Activated T-helper 17 cell treated with anti-CD3 and anti-CD28 coated beads, Interleukin-2, amount 50 U/mL, for 72 hours (primary cell): ENCODE measurements at regions not wholly inside any gene's neighbourhood (a gene's known extent, or its start where the extent isn't known, plus 50 kb on each side); places are given as distances from the start of the nearest gene placed in this dataset.

Source experiments
- ATAC-seq: fragments of 150-1000 bp; cut with Tn5 transposase; replicated peaks from 2 replicates; pipeline ENCODE4 v1.10.0; 2021; ENCODE audit warnings: mild to moderate bottlenecking, moderate library complexity
- H3K27ac Mint-ChIP-seq: one replicate; pipeline ENCODE4 v1.8.0; 2022; ENCODE audit warnings: mixed read lengths
- H3K27me3 Mint-ChIP-seq: one replicate; pipeline ENCODE4 v1.8.0; 2022; ENCODE audit warnings: mixed read lengths
- H3K36me3 Mint-ChIP-seq: one replicate; pipeline ENCODE4 v1.8.0; 2022; ENCODE audit warnings: low read depth, mild to moderate bottlenecking, mixed read lengths
- H3K4me1 Mint-ChIP-seq: one replicate; pipeline ENCODE4 v1.8.0; 2022; ENCODE audit warnings: mixed read lengths
- H3K4me3 Mint-ChIP-seq: one replicate; pipeline ENCODE4 v1.8.0; 2022; ENCODE audit warnings: mild to moderate bottlenecking, mixed read lengths
- H3K9me3 Mint-ChIP-seq: one replicate; pipeline ENCODE4 v1.8.0; 2022; ENCODE audit warnings: mixed read lengths

- ATAC-seq, result no peak
- Mint-ChIP-seq H3K36me3 (no peaks in the 10 kb centered on the region), H3K27me3 (peaks cover 10% of the 10 kb centered on the region), H3K9me3 (peaks cover 6% of the 10 kb centered on the region), H3K4me1 (no peaks in the 10 kb centered on the region), H3K27ac (no peak overlapping the region), H3K4me3 (no peak overlapping the region)
Measured at GRCh38 chr20:39857187-39857586, 831.8 kb downstream of the MAFB start.

- Mint-ChIP-seq H3K36me3 (no peaks in the 10 kb centered on the region), H3K27me3 (peaks cover 7% of the 10 kb centered on the region), H3K4me1 (no peaks in the 10 kb centered on the region), H3K4me3 (no peak overlapping the region), H3K9me3 (peaks cover 3% of the 10 kb centered on the region), H3K27ac (no peak overlapping the region)
- ATAC-seq, result no peak
Measured at GRCh38 chr20:39855799-39856198, 833.2 kb downstream of the MAFB start.

- ATAC-seq, result no peak
- peaks cover 3% of the 10 kb centered on the region for H3K9me3 Mint-ChIP-seq
Measured at GRCh38 chr20:39855056-39855455, 834.0 kb downstream of the MAFB start.

GRCh38 chr20:39853636-39854035 is 835.4 kb downstream of the MAFB start:
- peaks cover 3% of the 10 kb centered on the region for H3K9me3 Mint-ChIP-seq
- no peak overlapping the region for H3K27ac Mint-ChIP-seq
- H3K36me3 Mint-ChIP-seq, result no peaks in the 10 kb centered on the region
- H3K4me1 Mint-ChIP-seq, result no peaks in the 10 kb centered on the region
- no peak for ATAC-seq
- H3K4me3 Mint-ChIP-seq, result no peak overlapping the region
- H3K27me3 Mint-ChIP-seq, result peaks cover 6% of the 10 kb centered on the region

More at GRCh38 chr20:39855056-39855455, 834.0 kb downstream of the MAFB start:
- Mint-ChIP-seq H3K4me1 (no peaks in the 10 kb centered on the region), H3K36me3 (no peaks in the 10 kb centered on the region), H3K27me3 (peaks cover 7% of the 10 kb centered on the region), H3K4me3 (no peak overlapping the region), H3K27ac (no peak overlapping the region)

- Mint-ChIP-seq H3K4me1 (no peaks in the 10 kb centered on the region), H3K27me3 (peaks cover 3% of the 10 kb centered on the region), H3K27ac (no peak overlapping the region), H3K36me3 (no peaks in the 10 kb centered on the region), H3K4me3 (no peak overlapping the region), H3K9me3 (no peaks in the 10 kb centered on the region)
- ATAC-seq, result no peak
Measured at GRCh38 chr20:39853050-39853449, 836.0 kb downstream of the MAFB start.

- no peak overlapping the region for H3K27ac Mint-ChIP-seq
- H3K4me3 Mint-ChIP-seq, result no peak overlapping the region
- peaks cover 3% of the 10 kb centered on the region for H3K27me3 Mint-ChIP-seq
- H3K4me1 Mint-ChIP-seq, result no peaks in the 10 kb centered on the region
- H3K36me3 Mint-ChIP-seq, result no peaks in the 10 kb centered on the region
- H3K9me3 Mint-ChIP-seq, result no peaks in the 10 kb centered on the region
- no peak for ATAC-seq
Measured at GRCh38 chr20:39851459-39851858, 837.6 kb downstream of the MAFB start.

- ATAC-seq, result no peak
- H3K4me3 Mint-ChIP-seq, result no peak overlapping the region
- no peaks in the 10 kb centered on the region for H3K36me3 Mint-ChIP-seq
- no peaks in the 10 kb centered on the region for H3K4me1 Mint-ChIP-seq
- H3K9me3 Mint-ChIP-seq, result no peaks in the 10 kb centered on the region
- H3K27ac Mint-ChIP-seq, result no peak overlapping the region
- H3K27me3 Mint-ChIP-seq, result peaks cover 1% of the 10 kb centered on the region
Measured at GRCh38 chr20:39850821-39851330, 838.2 kb downstream of the MAFB start.

GRCh38 chr20:39850246-39850645 is 838.8 kb downstream of the MAFB start:
- Mint-ChIP-seq H3K27ac (no peak overlapping the region), H3K9me3 (no peaks in the 10 kb centered on the region), H3K4me1 (no peaks in the 10 kb centered on the region), H3K27me3 (no peaks in the 10 kb centered on the region), H3K36me3 (no peaks in the 10 kb centered on the region), H3K4me3 (no peak overlapping the region)
- no peak for ATAC-seq

GRCh38 chr20:39849664-39850063 is 839.4 kb downstream of the MAFB start:
- Mint-ChIP-seq H3K27ac (no peak overlapping the region), H3K4me1 (no peaks in the 10 kb centered on the region)

GRCh38 chr20:39849171-39849570 is 839.9 kb downstream of the MAFB start:
- no peak for ATAC-seq
- Mint-ChIP-seq H3K27ac (no peak overlapping the region), H3K36me3 (no peaks in the 10 kb centered on the region), H3K27me3 (no peaks in the 10 kb centered on the region), H3K4me3 (no peak overlapping the region), H3K4me1 (no peaks in the 10 kb centered on the region), H3K9me3 (no peaks in the 10 kb centered on the region)

More at GRCh38 chr20:39849664-39850063, 839.4 kb downstream of the MAFB start:
- no peaks in the 10 kb centered on the region for H3K27me3 Mint-ChIP-seq
- H3K36me3 Mint-ChIP-seq, result no peaks in the 10 kb centered on the region
- ATAC-seq, result no peak
- H3K4me3 Mint-ChIP-seq, result no peak overlapping the region
- no peaks in the 10 kb centered on the region for H3K9me3 Mint-ChIP-seq

GRCh38 chr20:39839399-39840119 is 849.5 kb downstream of the MAFB start:
- no peaks in the 10 kb centered on the region for H3K4me1 Mint-ChIP-seq
- H3K4me3 Mint-ChIP-seq, result no peak overlapping the region
- no peaks in the 10 kb centered on the region for H3K36me3 Mint-ChIP-seq
- H3K27ac Mint-ChIP-seq, result no peak overlapping the region
- H3K9me3 Mint-ChIP-seq, result peaks cover 3% of the 10 kb centered on the region
- H3K27me3 Mint-ChIP-seq, result peaks cover 4% of the 10 kb centered on the region
- no peak for ATAC-seq

- Mint-ChIP-seq H3K36me3 (no peaks in the 10 kb centered on the region), H3K27ac (no peak overlapping the region), H3K27me3 (peaks cover 4% of the 10 kb centered on the region), H3K4me1 (no peaks in the 10 kb centered on the region), H3K9me3 (peaks cover 3% of the 10 kb centered on the region), H3K4me3 (no peak overlapping the region)
- ATAC-seq, result no peak
Measured at GRCh38 chr20:39837561-39837960, 851.5 kb downstream of the MAFB start.

GRCh38 chr20:39835130-39835842 is 853.8 kb downstream of the MAFB start:
- no peaks in the 10 kb centered on the region for H3K9me3 Mint-ChIP-seq
- peaks cover 4% of the 10 kb centered on the region for H3K27me3 Mint-ChIP-seq
- no peak for ATAC-seq
- H3K27ac Mint-ChIP-seq, result no peak overlapping the region
- no peaks in the 10 kb centered on the region for H3K36me3 Mint-ChIP-seq
- no peak overlapping the region for H3K4me3 Mint-ChIP-seq
- H3K4me1 Mint-ChIP-seq, result no peaks in the 10 kb centered on the region

- Mint-ChIP-seq H3K4me3 (no peak overlapping the region), H3K27me3 (no peaks in the 10 kb centered on the region), H3K4me1 (no peaks in the 10 kb centered on the region), H3K36me3 (no peaks in the 10 kb centered on the region), H3K27ac (no peak overlapping the region), H3K9me3 (no peaks in the 10 kb centered on the region)
- no peak for ATAC-seq
Measured at GRCh38 chr20:39830903-39831302, 858.1 kb downstream of the MAFB start.

- peak; percentile 21 for ATAC-seq
- no peak overlapping the region for H3K4me3 Mint-ChIP-seq
- H3K4me1 Mint-ChIP-seq, result no peaks in the 10 kb centered on the region
- H3K27ac Mint-ChIP-seq, result no peak overlapping the region
- no peaks in the 10 kb centered on the region for H3K27me3 Mint-ChIP-seq
- no peaks in the 10 kb centered on the region for H3K36me3 Mint-ChIP-seq
- H3K9me3 Mint-ChIP-seq, result no peaks in the 10 kb centered on the region
Measured at GRCh38 chr20:39829661-39830060, 859.4 kb downstream of the MAFB start.
